ENCODE measurements at regions not wholly inside any gene's neighbourhood (a gene's known extent, or its start where the extent isn't known, plus 50 kb on each side); places are given as distances from the start of the nearest gene placed in this dataset.

- TF ChIP-seq CTCF (IDR thresholded peaks at IDR 0.05) (no peak), POLR2AphosphoS5 (IDR thresholded peaks at IDR 0.05) (no peak)
Observed at GRCh38 chr15:70258369-70259027, 160.8 kb upstream of the TLE3 start.
